ENCODE measurements at regions not wholly inside any gene's neighbourhood (a gene's known extent, or its start where the extent isn't known, plus 50 kb on each side); places are given as distances from the start of the nearest gene placed in this dataset.

DNA sequence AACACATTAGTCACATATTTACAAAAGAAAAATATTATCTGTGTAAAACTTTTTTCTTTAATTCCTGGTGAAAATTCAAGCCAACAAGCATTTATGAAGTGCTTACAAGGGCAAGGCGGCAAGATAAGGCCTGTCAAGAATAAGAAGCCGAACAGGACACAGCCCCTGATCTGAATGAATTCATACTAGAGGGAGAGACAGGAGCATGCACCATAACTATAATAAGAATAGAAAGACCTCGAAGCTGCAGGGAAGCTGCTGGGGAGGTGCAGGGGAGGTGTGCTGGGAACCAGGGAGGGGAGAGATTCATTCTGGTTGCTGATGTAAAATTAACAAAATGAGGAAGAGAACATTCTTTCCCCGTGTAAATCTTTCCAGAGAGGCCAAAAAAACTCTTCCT lies 60.5 kb upstream of the TARDBP start:
- H3K27ac ChIP-seq (ENCODE audit: low read depth, low read length, poor library complexity, severe bottlenecking) = no peak overlapping the region
- CTCF ChIA-PET (ENCODE audit: unreplicated experiment) = no interaction called here
- no peaks in the 10 kb centered on the region for H3K79me2 ChIP-seq (ENCODE audit: insufficient read depth, low read depth, low read length)
- no TSS peak for BruUV-seq (replicated peaks)
- TF ChIP-seq EZH2phosphoT487 (IDR thresholded peaks at IDR 0.05; ENCODE audit: borderline replicate concordance, low read depth, low read length) = no peak
- TF ChIP-seq, protein P1, sequence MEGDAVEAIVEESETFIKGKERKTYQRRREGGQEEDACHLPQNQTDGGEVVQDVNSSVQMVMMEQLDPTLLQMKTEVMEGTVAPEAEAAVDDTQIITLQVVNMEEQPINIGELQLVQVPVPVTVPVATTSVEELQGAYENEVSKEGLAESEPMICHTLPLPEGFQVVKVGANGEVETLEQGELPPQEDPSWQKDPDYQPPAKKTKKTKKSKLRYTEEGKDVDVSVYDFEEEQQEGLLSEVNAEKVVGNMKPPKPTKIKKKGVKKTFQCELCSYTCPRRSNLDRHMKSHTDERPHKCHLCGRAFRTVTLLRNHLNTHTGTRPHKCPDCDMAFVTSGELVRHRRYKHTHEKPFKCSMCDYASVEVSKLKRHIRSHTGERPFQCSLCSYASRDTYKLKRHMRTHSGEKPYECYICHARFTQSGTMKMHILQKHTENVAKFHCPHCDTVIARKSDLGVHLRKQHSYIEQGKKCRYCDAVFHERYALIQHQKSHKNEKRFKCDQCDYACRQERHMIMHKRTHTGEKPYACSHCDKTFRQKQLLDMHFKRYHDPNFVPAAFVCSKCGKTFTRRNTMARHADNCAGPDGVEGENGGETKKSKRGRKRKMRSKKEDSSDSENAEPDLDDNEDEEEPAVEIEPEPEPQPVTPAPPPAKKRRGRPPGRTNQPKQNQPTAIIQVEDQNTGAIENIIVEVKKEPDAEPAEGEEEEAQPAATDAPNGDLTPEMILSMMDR (conservative IDR thresholded peaks at IDR 0.05; ENCODE audit: low read length) = no peak
- no peaks in the 10 kb centered on the region for H4K20me1 ChIP-seq (ENCODE audit: insufficient read depth, low read length)
- H3K4me2 ChIP-seq (ENCODE audit: low read length) = no peak overlapping the region
- no peak overlapping the region for H3K4me3 ChIP-seq (ENCODE audit: low read depth, low read length, poor library complexity, severe bottlenecking)
- intact Hi-C loops (cut with micrococcal nuclease; ENCODE audit: unreplicated experiment) = no loop called here
- no peaks in the 10 kb centered on the region for H3K36me3 ChIP-seq (ENCODE audit: insufficient read depth, low read length)
- no peak overlapping the region for H2AFZ ChIP-seq (ENCODE audit: low read length)
- no peaks in the 10 kb centered on the region for H3K4me1 ChIP-seq (ENCODE audit: insufficient read depth, low read length, poor library complexity, severe bottlenecking)
- no peaks in the 10 kb centered on the region for H3K9me3 ChIP-seq (ENCODE audit: low read length)
- H3K9me2 ChIP-seq (ENCODE audit: insufficient read depth, low read length) = no peaks in the 10 kb centered on the region
- no peak for DNase-seq (ENCODE audit: low spot score)
- POLR2A ChIA-PET = no interaction called here

DNA sequence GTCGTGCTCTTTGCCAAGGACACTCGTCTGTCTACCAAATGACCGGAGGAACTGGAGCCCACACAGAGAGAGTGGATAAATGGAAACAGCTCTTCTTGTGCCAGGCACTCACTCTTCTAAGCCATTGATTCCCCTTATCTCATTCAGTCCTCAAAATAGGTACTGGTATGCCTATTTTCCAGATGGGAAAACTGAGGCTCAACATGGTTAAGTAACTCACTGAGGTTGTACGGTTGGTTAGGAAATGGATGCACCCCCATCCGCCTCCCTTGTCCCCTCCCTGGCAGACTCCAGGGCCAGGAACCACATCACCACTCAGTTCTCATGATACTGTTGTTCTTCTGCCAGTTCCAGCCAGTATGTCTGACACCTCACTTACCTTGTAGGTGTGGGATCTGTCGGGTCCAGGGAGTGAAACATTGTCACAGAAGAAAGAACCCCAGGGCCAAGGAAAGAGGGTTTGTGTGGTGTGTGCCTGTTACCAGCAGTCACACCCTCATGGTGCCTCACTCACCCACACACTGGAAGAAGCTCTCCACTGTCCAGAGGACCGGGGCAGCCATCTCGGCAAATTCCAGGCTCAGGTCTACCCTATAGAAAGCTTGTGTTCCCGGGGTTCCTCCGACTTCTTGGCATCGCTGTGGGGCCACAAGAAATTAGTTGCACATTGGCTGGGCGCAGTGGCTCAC lies 58.8 kb upstream of the TARDBP start:
- H3K36me3 ChIP-seq (ENCODE audit: insufficient read depth, low read length) = no peaks in the 10 kb centered on the region
- no peak for DNase-seq (ENCODE audit: low spot score)
- intact Hi-C loops (cut with micrococcal nuclease; ENCODE audit: unreplicated experiment) = no loop called here
- ChIA-PET POLR2A (no interaction called here), CTCF (ENCODE audit: unreplicated experiment) (no interaction called here)
- H3K79me2 ChIP-seq (ENCODE audit: insufficient read depth, low read depth, low read length) = no peaks in the 10 kb centered on the region
- no peaks in the 10 kb centered on the region for H3K9me3 ChIP-seq (ENCODE audit: low read length)
- BruUV-seq (replicated peaks) = no TSS peak
- H4K20me1 ChIP-seq (ENCODE audit: insufficient read depth, low read length) = no peaks in the 10 kb centered on the region
- no peaks in the 10 kb centered on the region for H3K9me2 ChIP-seq (ENCODE audit: insufficient read depth, low read length)
- no peaks in the 10 kb centered on the region for H3K4me1 ChIP-seq (ENCODE audit: insufficient read depth, low read length, poor library complexity, severe bottlenecking)
- H3K4me2 ChIP-seq (ENCODE audit: low read length) = no peak overlapping the region
- no peak for TF ChIP-seq EZH2phosphoT487 (IDR thresholded peaks at IDR 0.05; ENCODE audit: borderline replicate concordance, low read depth, low read length)
- TF ChIP-seq, protein P1 (conservative IDR thresholded peaks at IDR 0.05; ENCODE audit: low read length) = no peak
- H3K27ac ChIP-seq (ENCODE audit: low read depth, low read length, poor library complexity, severe bottlenecking) = no peak overlapping the region
- no peak overlapping the region for H3K4me3 ChIP-seq (ENCODE audit: low read depth, low read length, poor library complexity, severe bottlenecking)
- no peak overlapping the region for H2AFZ ChIP-seq (ENCODE audit: low read length)

DNA sequence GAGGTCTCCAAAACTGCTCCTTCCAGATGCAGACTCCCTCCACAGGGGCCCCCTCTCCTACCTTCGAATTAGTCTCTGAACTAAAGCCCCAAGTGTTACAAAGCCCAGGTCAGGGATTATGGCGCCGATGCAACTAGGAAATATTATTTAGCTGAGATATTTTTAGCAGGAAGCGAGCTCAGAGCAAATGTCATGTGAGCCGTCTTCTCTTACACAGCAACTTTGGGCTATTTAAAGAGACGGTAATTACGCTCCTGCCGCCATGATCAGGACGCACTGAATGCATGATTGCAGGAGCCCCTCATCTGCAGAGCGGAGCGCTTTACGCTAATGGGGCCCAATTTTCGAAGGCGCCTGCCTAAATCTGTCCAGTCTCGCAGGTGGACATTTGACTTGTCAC lies 55.3 kb upstream of the TARDBP start:
- Histone ChIP-seq H3K4me2 (ENCODE audit: low read length) (no peak overlapping the region), H2AFZ (ENCODE audit: low read length) (no peak overlapping the region), H3K9me3 (ENCODE audit: low read length) (no peaks in the 10 kb centered on the region), H3K36me3 (ENCODE audit: insufficient read depth, low read length) (no peaks in the 10 kb centered on the region), H3K79me2 (ENCODE audit: insufficient read depth, low read depth, low read length) (no peaks in the 10 kb centered on the region), H3K9me2 (ENCODE audit: insufficient read depth, low read length) (no peaks in the 10 kb centered on the region), H3K27ac (ENCODE audit: low read depth, low read length, poor library complexity, severe bottlenecking) (no peak overlapping the region), H3K4me3 (ENCODE audit: low read depth, low read length, poor library complexity, severe bottlenecking) (no peak overlapping the region), H4K20me1 (ENCODE audit: insufficient read depth, low read length) (no peaks in the 10 kb centered on the region), H3K4me1 (ENCODE audit: insufficient read depth, low read length, poor library complexity, severe bottlenecking) (peaks cover 3% of the 10 kb centered on the region)
- ChIA-PET CTCF (ENCODE audit: unreplicated experiment) (no interaction called here), POLR2A (interaction anchor here (0.7 kb wide), 1 partner anchor 146 kb away, joined by 3 read pairs; no protein-coding TSS in a partner anchor)
- no peak for TF ChIP-seq EZH2phosphoT487 (IDR thresholded peaks at IDR 0.05; ENCODE audit: borderline replicate concordance, low read depth, low read length)
- TF ChIP-seq, protein P1 (conservative IDR thresholded peaks at IDR 0.05; ENCODE audit: low read length) = no peak
- no TSS peak for BruUV-seq (replicated peaks)
- intact Hi-C loops (cut with micrococcal nuclease; ENCODE audit: unreplicated experiment) = no loop called here
- no peak for DNase-seq (ENCODE audit: low spot score)

Data from OCI-LY7 (cell line).